Endothelial cell of umbilical vein (primary cell): ENCODE measurements at regions not wholly inside any gene's neighbourhood (a gene's known extent, or its start where the extent isn't known, plus 50 kb on each side); places are given as distances from the start of the nearest gene placed in this dataset.

Source experiments
- BruUV-seq: library from RNA; stranded (reverse); fragments of 400-500 nt; replicated peaks from 2 replicates; lab custom pipeline; 2021; lab: Mats Ljungman, UMichigan
- CTCF ChIA-PET: fragments of 300-600, 350-600 bp; sonication (Branson Sonifier 250); formaldehyde crosslinking; loops from one replicate; lab custom pipeline; 2021; ENCODE audit warnings: antibody characterized with exemption, inconsistent platforms; lab: Charles Lee
- POLR2A ChIA-PET: fragments of 300-600, 350-600 bp; sonication (Branson Sonifier 250); formaldehyde crosslinking; loops from one replicate; lab custom pipeline; 2021; ENCODE audit warnings: antibody characterized with exemption, inconsistent platforms; lab: Charles Lee
- DNase-seq: peaks from one replicate; pipeline ENCODE4 v3.0.0-alpha.2; 2011; ENCODE audit warnings: low read depth, low spot score
- FAIRE-seq: peaks from 2 replicates; lab custom pipeline; 2011; peaks lifted over from hg19 to GRCh38; lab: Jason Lieb, UNC
- H2AFZ ChIP-seq: 2 replicates; pipeline ENCODE4 v1.6.0; 2012; ENCODE audit warnings: low read depth, low read length, control low read depth, inconsistent platforms
- H3K27ac ChIP-seq: 2 replicates; pipeline ENCODE4 v1.5.1; 2011; ENCODE audit warnings: low read depth, mild to moderate bottlenecking, control low read depth, low read length, moderate library complexity; ENCODE audit not compliant: insufficient read depth
- H3K27me3 ChIP-seq, 2 experiments: 2 replicates each; pipeline versions ENCODE4 v1.6.0 to v1.6.1; 2011; ENCODE audit warnings: low read length in 2 of 2, mixed read lengths in 1 of 2; ENCODE audit not compliant: control insufficient read depth in 2 of 2, insufficient read depth in 2 of 2
- H3K36me3 ChIP-seq, 2 experiments: 2 replicates in 1 of 2; 3 replicates in 1 of 2; pipeline ENCODE4 v1.5.1; 2011; ENCODE audit warnings: low read length in 2 of 2, mild to moderate bottlenecking in 1 of 2, moderate library complexity in 1 of 2; ENCODE audit not compliant: control insufficient read depth in 2 of 2, insufficient read depth in 2 of 2; ENCODE audit errors: extremely low read depth in 1 of 2
- H3K4me1 ChIP-seq: 3 replicates; pipeline ENCODE4 v1.5.1; 2011; ENCODE audit warnings: mild to moderate bottlenecking, low read length; ENCODE audit not compliant: control insufficient read depth, insufficient read depth; ENCODE audit errors: extremely low read depth
- H3K4me2 ChIP-seq: 2 replicates; pipeline ENCODE4 v1.6.1; 2011; ENCODE audit warnings: low read length, control low read depth, mixed read lengths; ENCODE audit not compliant: insufficient read depth
- H3K4me3 ChIP-seq, 3 experiments: fragments of 200-600 bp in 1 of 3; sonication (generic), shearing (Covaris generic) in 1 of 3; replicated peaks in 1 of 3; 2 replicates each; pipeline ENCODE4 v1.5.1; 2011 to 2016; ENCODE audit warnings: control low read depth in 3 of 3, low read length in 3 of 3, mild to moderate bottlenecking in 2 of 3, inconsistent platforms in 1 of 3, low read depth in 1 of 3, moderate library complexity in 1 of 3; ENCODE audit not compliant: insufficient read depth in 1 of 3
- H3K79me2 ChIP-seq: 2 replicates; pipeline ENCODE4 v1.6.0; 2012; ENCODE audit warnings: low read length, inconsistent platforms; ENCODE audit not compliant: control insufficient read depth, insufficient read depth
- H3K9ac ChIP-seq: replicated peaks from 2 replicates; pipeline ENCODE3; 2011; ENCODE audit warnings: low read length, control low read depth; ENCODE audit not compliant: insufficient read depth; ENCODE audit errors: extremely low read depth
- H3K9me1 ChIP-seq: replicated peaks from 3 replicates; pipeline ENCODE4 v1.6.0; 2011; ENCODE audit warnings: mild to moderate bottlenecking, low read length; ENCODE audit not compliant: control insufficient read depth, insufficient read depth; ENCODE audit errors: extremely low read depth
- H3K9me3 ChIP-seq: replicated peaks from 2 replicates; pipeline ENCODE4 v1.5.1; 2012; ENCODE audit warnings: low read length, inconsistent platforms; ENCODE audit not compliant: control insufficient read depth, insufficient read depth
- H4K20me1 ChIP-seq: replicated peaks from 2 replicates; pipeline ENCODE3; 2011; ENCODE audit warnings: mild to moderate bottlenecking, low read length; ENCODE audit not compliant: control insufficient read depth, insufficient read depth; ENCODE audit errors: extremely low read depth
- EZH2 ChIP-seq: IDR thresholded peaks from 2 replicates; pipeline ENCODE4 v1.6.1; 2012; ENCODE audit warnings: borderline replicate concordance, low read depth, mild to moderate bottlenecking, moderate library complexity, low read length, inconsistent platforms; ENCODE audit not compliant: severe bottlenecking
- FOS ChIP-seq: IDR thresholded peaks from 2 replicates; pipeline ENCODE4 v1.6.1; 2011; ENCODE audit warnings: mild to moderate bottlenecking, low read length, moderate library complexity, borderline replicate concordance; ENCODE audit not compliant: insufficient read depth
- GATA2 ChIP-seq: IDR thresholded peaks from 2 replicates; pipeline ENCODE4 v1.7.0; 2011; ENCODE audit warnings: low read depth, mild to moderate bottlenecking, moderate library complexity, mixed read lengths, low read length; ENCODE audit not compliant: insufficient read length, insufficient read depth
- JUN ChIP-seq: IDR thresholded peaks from 2 replicates; pipeline ENCODE4 v1.6.1; 2011; ENCODE audit warnings: borderline replicate concordance, low read depth; ENCODE audit not compliant: insufficient read length, insufficient read depth
- MYC ChIP-seq: IDR thresholded peaks from one replicate; pipeline ENCODE4 v1.6.1; 2011; ENCODE audit warnings: mild to moderate bottlenecking, low read depth, low read length
- POLR2A ChIP-seq: IDR thresholded peaks from 2 replicates; pipeline ENCODE4 v1.6.1; 2012; ENCODE audit warnings: low read depth, mild to moderate bottlenecking, control low read depth, low read length
- POLR2AphosphoS5 ChIP-seq: IDR thresholded peaks from 2 replicates; pipeline ENCODE4 v1.6.1; 2012; ENCODE audit warnings: low read depth, mild to moderate bottlenecking, control low read depth, low read length, moderate library complexity; ENCODE audit not compliant: insufficient read depth
- dilution Hi-C: fragments of 300-500 bp; cut with MboI; formaldehyde crosslinking; loops from one replicate; pipeline ENCODE4 v1.15.0; 2019; ENCODE audit warnings: low sequenced_read_pairs; ENCODE audit not compliant: extremely low pct_ligation_motif_present
- intact Hi-C: fragments of 100-400 bp; cut with micrococcal nuclease; formaldehyde crosslinking; loops from one replicate; pipeline ENCODE4 v1.10.0; 2022
- TF ChIP-seq, protein P1 (sequence below): IDR thresholded peaks from 2 replicates; pipeline ENCODE4 v1.6.1; 2011; ENCODE audit not compliant: insufficient read depth, insufficient read length
- TF ChIP-seq, protein P2 (sequence below), 2 donors: IDR thresholded peaks; 1 replicate in 1 of 2; 2 replicates in 1 of 2; pipeline ENCODE4 v1.5.1; 2011; ENCODE audit warnings: low read length in 2 of 2, mild to moderate bottlenecking in 2 of 2, moderate library complexity in 2 of 2, control low read depth in 1 of 2, inconsistent platforms in 1 of 2, low read depth in 1 of 2; ENCODE audit not compliant: insufficient read depth in 1 of 2; ENCODE audit errors: extremely low read depth in 1 of 2

DNA sequence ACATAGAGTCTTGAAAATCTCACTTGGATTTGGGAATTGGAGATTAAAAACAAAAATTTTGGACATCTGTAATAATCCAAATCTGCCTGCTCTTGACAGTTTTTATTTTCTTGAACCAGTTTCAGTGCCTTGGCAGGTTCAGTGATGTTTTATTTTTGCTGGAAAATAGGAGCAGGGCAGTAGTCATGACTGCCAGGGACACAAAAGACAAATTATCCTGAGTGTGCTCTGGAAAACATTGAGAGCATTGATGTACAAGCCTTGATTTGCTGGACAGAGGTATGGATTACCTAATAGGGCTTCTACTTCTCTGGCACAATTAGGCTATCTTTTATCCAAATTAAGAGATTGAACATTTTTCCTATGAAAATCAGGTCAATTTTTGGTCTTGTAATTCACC lies 123.4 kb upstream of the SFRP2 start:
- dilution Hi-C loops (no loop called here), intact Hi-C loops (loop anchor here (2.0 kb wide), 1 partner anchor 70 kb away; no protein-coding TSS in a partner anchor)
- no peak for TF ChIP-seq JUN
- TF ChIP-seq FOS = no peak
- TF ChIP-seq POLR2A = no peak
- TF ChIP-seq, protein P1, sequence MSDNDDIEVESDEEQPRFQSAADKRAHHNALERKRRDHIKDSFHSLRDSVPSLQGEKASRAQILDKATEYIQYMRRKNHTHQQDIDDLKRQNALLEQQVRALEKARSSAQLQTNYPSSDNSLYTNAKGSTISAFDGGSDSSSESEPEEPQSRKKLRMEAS = no peak
- TF ChIP-seq, protein P2, sequence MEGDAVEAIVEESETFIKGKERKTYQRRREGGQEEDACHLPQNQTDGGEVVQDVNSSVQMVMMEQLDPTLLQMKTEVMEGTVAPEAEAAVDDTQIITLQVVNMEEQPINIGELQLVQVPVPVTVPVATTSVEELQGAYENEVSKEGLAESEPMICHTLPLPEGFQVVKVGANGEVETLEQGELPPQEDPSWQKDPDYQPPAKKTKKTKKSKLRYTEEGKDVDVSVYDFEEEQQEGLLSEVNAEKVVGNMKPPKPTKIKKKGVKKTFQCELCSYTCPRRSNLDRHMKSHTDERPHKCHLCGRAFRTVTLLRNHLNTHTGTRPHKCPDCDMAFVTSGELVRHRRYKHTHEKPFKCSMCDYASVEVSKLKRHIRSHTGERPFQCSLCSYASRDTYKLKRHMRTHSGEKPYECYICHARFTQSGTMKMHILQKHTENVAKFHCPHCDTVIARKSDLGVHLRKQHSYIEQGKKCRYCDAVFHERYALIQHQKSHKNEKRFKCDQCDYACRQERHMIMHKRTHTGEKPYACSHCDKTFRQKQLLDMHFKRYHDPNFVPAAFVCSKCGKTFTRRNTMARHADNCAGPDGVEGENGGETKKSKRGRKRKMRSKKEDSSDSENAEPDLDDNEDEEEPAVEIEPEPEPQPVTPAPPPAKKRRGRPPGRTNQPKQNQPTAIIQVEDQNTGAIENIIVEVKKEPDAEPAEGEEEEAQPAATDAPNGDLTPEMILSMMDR (IDR thresholded peaks at IDR 0.05; ENCODE audit: extremely low read depth in 1 of 2, insufficient read depth in 1 of 2, low read depth in 1 of 2, low read length in 2 of 2) = no peak
- no peak for TF ChIP-seq GATA2
- no peak for TF ChIP-seq MYC
- TF ChIP-seq POLR2AphosphoS5 = no peak
- TF ChIP-seq EZH2 = no peak
- no peak overlapping the region for H3K9ac ChIP-seq
- H3K4me2 ChIP-seq = no peak overlapping the region
- H3K9me3 ChIP-seq = no peaks in the 10 kb centered on the region
- no peaks in the 10 kb centered on the region for H3K4me1 ChIP-seq
- no peaks in the 10 kb centered on the region for H4K20me1 ChIP-seq
- H3K27ac ChIP-seq = no peak overlapping the region
- H3K36me3 ChIP-seq = no peaks in the 10 kb centered on the region
- H3K9me1 ChIP-seq = no peaks in the 10 kb centered on the region
- no peak overlapping the region for H2AFZ ChIP-seq
- no peaks in the 10 kb centered on the region for H3K79me2 ChIP-seq
- H3K27me3 ChIP-seq = no peaks in the 10 kb centered on the region
- CTCF ChIA-PET = no interaction called here
- BruUV-seq = no TSS peak
- POLR2A ChIA-PET = no interaction called here
- H3K4me3 ChIP-seq = no peak overlapping the region
- DNase-seq (no peak), FAIRE-seq (no peak)
